ENCODE measurements at regions not wholly inside any gene's neighbourhood (a gene's known extent, or its start where the extent isn't known, plus 50 kb on each side); places are given as distances from the start of the nearest gene placed in this dataset.

- H2AFZ ChIP-seq (ENCODE audit: insufficient read depth, low read depth, low read length, poor library complexity, severe bottlenecking): no peak overlapping the region
- no peak overlapping the region for H3K27ac Mint-ChIP-seq
- no peak overlapping the region for H3K4me2 ChIP-seq (replicated peaks; ENCODE audit: low read depth, low read length, poor library complexity, severe bottlenecking)
- whole genome bisulfite sequencing (ENCODE audit: insufficient coverage): no CpG with 5 or more reads among the region's 1 CpG
- no peaks in the 10 kb centered on the region for H3K9me3 ChIP-seq (ENCODE audit: control extremely low read depth in 1 of 3, control insufficient read depth in 2 of 3, insufficient read depth in 1 of 3, low read length in 2 of 3)
- peak; percentile 3 for DNase-seq
- no peaks in the 10 kb centered on the region for H3K36me3 ChIP-seq (replicated peaks in 1 of 2; ENCODE audit: control extremely low read depth in 1 of 2, control insufficient read depth in 1 of 2, extremely low read depth in 1 of 2, insufficient read depth in 2 of 2, low read length in 1 of 2)
- no peaks in the 10 kb centered on the region for H3K4me1 Mint-ChIP-seq
- H3K9ac ChIP-seq (ENCODE audit: low read length): no peak overlapping the region
- H3K27me3 ChIP-seq (replicated peaks in 1 of 4; ENCODE audit: control extremely low read depth in 1 of 4, control insufficient read depth in 3 of 4, insufficient read depth in 4 of 4, low read length in 3 of 4): no peaks in the 10 kb centered on the region
- no peaks in the 10 kb centered on the region for H4K20me1 ChIP-seq (ENCODE audit: control insufficient read depth, insufficient read depth, low read length, poor library complexity, severe bottlenecking)
- CTCF ChIA-PET: no interaction called here
- H3K4me1 ChIP-seq (ENCODE audit: control insufficient read depth in 2 of 2, insufficient read depth in 2 of 2, low read length in 2 of 2): no peaks in the 10 kb centered on the region
- intact Hi-C loops (cut with micrococcal nuclease): no loop called here
- no peak overlapping the region for H3K4me3 ChIP-seq (ENCODE audit: control extremely low read depth in 1 of 5, extremely low read depth in 1 of 5, insufficient read depth in 1 of 5, low read depth in 2 of 5, low read length in 4 of 5)
- no peaks in the 10 kb centered on the region for H3K27me3 Mint-ChIP-seq
- no peak overlapping the region for H3K27ac ChIP-seq (ENCODE audit: low read length in 2 of 2)
- no peaks in the 10 kb centered on the region for H3K79me2 ChIP-seq (ENCODE audit: control insufficient read depth, insufficient read depth, low read length)
- H3K9me3 Mint-ChIP-seq (ENCODE audit: insufficient read depth): no peaks in the 10 kb centered on the region
- no peak overlapping the region for H3K4me3 Mint-ChIP-seq
- POLR2A ChIA-PET: no interaction called here
- ATAC-seq (ENCODE audit: low read depth): no peak
- TF ChIP-seq CTCF (IDR thresholded peaks at IDR 0.05) (peak; percentile 23), EZH2 (IDR thresholded peaks at IDR 0.05; ENCODE audit: borderline replicate concordance, insufficient read depth, low read depth, low read length, poor library complexity, severe bottlenecking) (no peak)
Observed at GRCh38 chrX:34300871-34301270, 168.8 kb upstream of the FAM47A start.

DNA sequence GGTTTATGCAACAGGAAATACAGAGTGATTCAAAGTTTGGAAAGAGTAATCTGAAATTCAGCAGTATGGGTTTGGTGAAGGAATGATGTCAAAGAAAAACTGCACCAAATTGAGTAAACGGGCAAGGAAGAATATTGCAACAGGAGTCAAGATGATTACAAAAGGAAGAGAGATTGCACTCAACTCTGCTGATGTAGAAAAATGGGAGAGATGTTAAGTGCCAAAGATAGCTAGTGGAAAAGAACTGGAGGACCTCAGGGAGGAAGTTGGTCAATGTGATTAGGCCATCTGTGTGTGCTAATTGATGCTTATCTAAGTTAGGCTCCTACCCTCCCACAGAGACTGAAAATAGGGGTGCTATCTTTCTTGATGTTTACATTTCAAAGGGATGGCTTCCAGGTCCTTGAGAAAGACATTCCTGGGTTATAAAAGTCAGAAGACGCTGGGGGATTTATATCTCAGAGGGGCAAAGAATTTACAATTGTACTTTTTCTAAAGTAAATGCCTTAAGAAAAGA, 167.4 kb upstream of the FAM47A start:
- Histone ChIP-seq H3K9me3 (ENCODE audit: control extremely low read depth in 1 of 3, control insufficient read depth in 2 of 3, insufficient read depth in 1 of 3, low read length in 2 of 3) (peaks cover 0 to 7% (median 0%) of the 10 kb centered on the region in 3 donors), H3K9ac (ENCODE audit: low read length) (no peak overlapping the region), H2AFZ (ENCODE audit: insufficient read depth, low read depth, low read length, poor library complexity, severe bottlenecking) (no peak overlapping the region), H3K4me1 (ENCODE audit: control insufficient read depth in 2 of 2, insufficient read depth in 2 of 2, low read length in 2 of 2) (no peaks in the 10 kb centered on the region), H4K20me1 (ENCODE audit: control insufficient read depth, insufficient read depth, low read length, poor library complexity, severe bottlenecking) (no peaks in the 10 kb centered on the region), H3K4me3 (ENCODE audit: control extremely low read depth in 1 of 5, extremely low read depth in 1 of 5, insufficient read depth in 1 of 5, low read depth in 2 of 5, low read length in 4 of 5) (no peak overlapping the region), H3K36me3 (replicated peaks in 1 of 2; ENCODE audit: control extremely low read depth in 1 of 2, control insufficient read depth in 1 of 2, extremely low read depth in 1 of 2, insufficient read depth in 2 of 2, low read length in 1 of 2) (no peaks in the 10 kb centered on the region), H3K4me2 (replicated peaks; ENCODE audit: low read depth, low read length, poor library complexity, severe bottlenecking) (no peak overlapping the region), H3K27ac (ENCODE audit: low read length in 2 of 2) (no peak overlapping the region), H3K79me2 (ENCODE audit: control insufficient read depth, insufficient read depth, low read length) (no peaks in the 10 kb centered on the region), H3K27me3 (replicated peaks in 1 of 4; ENCODE audit: control extremely low read depth in 1 of 4, control insufficient read depth in 3 of 4, insufficient read depth in 4 of 4, low read length in 3 of 4) (no peaks in the 10 kb centered on the region)
- Mint-ChIP-seq H3K4me3 (no peak overlapping the region), H3K27me3 (no peaks in the 10 kb centered on the region), H3K9me3 (ENCODE audit: insufficient read depth) (no peaks in the 10 kb centered on the region), H3K4me1 (no peaks in the 10 kb centered on the region), H3K27ac (no peak overlapping the region)
- intact Hi-C loops (cut with micrococcal nuclease): no loop called here
- TF ChIP-seq CTCF (IDR thresholded peaks at IDR 0.05): no peak
- TF ChIP-seq EZH2 (IDR thresholded peaks at IDR 0.05; ENCODE audit: borderline replicate concordance, insufficient read depth, low read depth, low read length, poor library complexity, severe bottlenecking): no peak
- ChIA-PET POLR2A (no interaction called here), CTCF (no interaction called here)
- no peak for ATAC-seq (ENCODE audit: low read depth)
- no peak for DNase-seq
- WGBS (ENCODE audit: insufficient coverage): 40% methylated on average over 1 of the region's 2 CpGs
